OCI-LY1 (cell line): ENCODE measurements at regions not wholly inside any gene's neighbourhood (a gene's known extent, or its start where the extent isn't known, plus 50 kb on each side); places are given as distances from the start of the nearest gene placed in this dataset.

Source experiments
- H2AFZ ChIP-seq: fragments of 200-600 bp; sonication (generic), shearing (Covaris generic); 2 replicates; pipeline ENCODE4 v1.6.0; 2014; ENCODE audit warnings: antibody characterized with exemption, mild to moderate bottlenecking, low read length
- H3F3A ChIP-seq: fragments of 200-600 bp; sonication (generic), shearing (Covaris generic); 2 replicates; pipeline ENCODE4 v1.6.0; 2014; ENCODE audit warnings: mild to moderate bottlenecking, antibody characterized with exemption, low read length, moderate library complexity; ENCODE audit not compliant: insufficient read depth
- H3K27ac ChIP-seq: fragments of 200-600 bp; sonication (generic); 2 replicates; pipeline ENCODE4 v1.5.1; 2014; ENCODE audit warnings: low read length, mixed run types, mild to moderate bottlenecking, low read depth; ENCODE audit not compliant: poor library complexity, severe bottlenecking
- H3K27me3 ChIP-seq: fragments of 200-600 bp; sonication (generic); 2 replicates; pipeline ENCODE4 v1.6.0; 2014; ENCODE audit warnings: antibody characterized with exemption, mild to moderate bottlenecking, low read length, moderate library complexity; ENCODE audit not compliant: insufficient read depth
- H3K36me3 ChIP-seq: fragments of 200-600 bp; sonication (generic); 2 replicates; pipeline ENCODE4 v1.6.1; 2014; ENCODE audit warnings: mild to moderate bottlenecking, antibody characterized with exemption, low read length, moderate library complexity, mixed read lengths; ENCODE audit not compliant: insufficient read depth
- H3K4me1 ChIP-seq: fragments of 200-600 bp; sonication (generic); 2 replicates; pipeline ENCODE4 v1.5.1; 2014; ENCODE audit warnings: mild to moderate bottlenecking, low read length, moderate library complexity; ENCODE audit not compliant: insufficient read depth, severe bottlenecking
- H3K4me2 ChIP-seq: fragments of 200-600 bp; sonication (generic), shearing (Covaris generic); 2 replicates; pipeline ENCODE4 v1.6.1; 2014; ENCODE audit warnings: low read length
- H3K4me3 ChIP-seq: fragments of 200-600 bp; sonication (generic); 2 replicates; pipeline ENCODE4 v1.5.1; 2014; ENCODE audit warnings: low read length, low read depth, mild to moderate bottlenecking, mixed read lengths; ENCODE audit not compliant: poor library complexity, severe bottlenecking
- H3K79me2 ChIP-seq: fragments of 200-600 bp; shearing (Covaris generic); 2 replicates; pipeline ENCODE4 v1.6.1; 2016; ENCODE audit warnings: mixed run types, low read length, mixed read lengths; ENCODE audit not compliant: insufficient read depth
- H3K9ac ChIP-seq: fragments of 200-600 bp; sonication (generic), shearing (Covaris generic); 2 replicates; pipeline ENCODE4 v1.6.1; 2014; ENCODE audit warnings: mild to moderate bottlenecking, low read length, mixed read lengths
- H3K9me2 ChIP-seq: fragments of 200-600 bp; sonication (generic), shearing (Covaris generic); 2 replicates; pipeline ENCODE4 v1.6.1; 2014; ENCODE audit warnings: low read depth, mild to moderate bottlenecking, low read length, mixed read lengths
- H3K9me3 ChIP-seq: fragments of 200-600 bp; shearing (Covaris generic); 2 replicates; pipeline ENCODE4 v1.6.1; 2014; ENCODE audit warnings: low read length, mixed read lengths
- H4K20me1 ChIP-seq: fragments of 200-600 bp; sonication (generic), shearing (Covaris generic); 2 replicates; pipeline ENCODE4 v1.6.0; 2016; ENCODE audit warnings: mild to moderate bottlenecking, low read length; ENCODE audit not compliant: insufficient read depth
- CTCF ChIP-seq: fragments of 200-600 bp; sonication (generic), shearing (Covaris generic); IDR thresholded peaks from 2 replicates; pipeline ENCODE4 v1.5.1; 2017; ENCODE audit warnings: mild to moderate bottlenecking, antibody characterized with exemption, low read length, moderate library complexity, mixed read lengths
- EZH2 ChIP-seq: fragments of 200-600 bp; sonication (generic), shearing (Covaris generic); IDR thresholded peaks from 2 replicates; pipeline ENCODE4 v1.8.0; 2017; ENCODE audit warnings: borderline replicate concordance, mixed run types, mild to moderate bottlenecking, antibody characterized with exemption, low read length, moderate library complexity, mixed read lengths

- Histone ChIP-seq H3K9ac (no peak overlapping the region), H2AFZ (no peak overlapping the region), H3K9me2 (no peaks in the 10 kb centered on the region), H3K4me1 (no peaks in the 10 kb centered on the region), H3K4me2 (no peak overlapping the region), H4K20me1 (no peaks in the 10 kb centered on the region), H3K27me3 (peaks cover 15% of the 10 kb centered on the region; the same call in 1 of the 2 replicates), H3K4me3 (no peak overlapping the region), H3K27ac (no peak overlapping the region), H3F3A (no peaks in the 10 kb centered on the region), H3K36me3 (no peaks in the 10 kb centered on the region), H3K9me3 (no peaks in the 10 kb centered on the region), H3K79me2 (no peaks in the 10 kb centered on the region)
- no peak for TF ChIP-seq EZH2
- TF ChIP-seq CTCF: no peak
Observed at GRCh38 chr2:43033466-43034241, 192.8 kb downstream of the ZFP36L2 start.

GRCh38 chr2:43033016-43033270, 193.5 kb downstream of the ZFP36L2 start:
- no peak overlapping the region for H3K27ac ChIP-seq
- no peak overlapping the region for H2AFZ ChIP-seq
- no peaks in the 10 kb centered on the region for H3K9me2 ChIP-seq
- H3K9me3 ChIP-seq: no peaks in the 10 kb centered on the region
- no peak overlapping the region for H3K9ac ChIP-seq
- H3K4me3 ChIP-seq: no peak overlapping the region
- no peak overlapping the region for H3K4me2 ChIP-seq
- H3K79me2 ChIP-seq: no peaks in the 10 kb centered on the region
- H3F3A ChIP-seq: no peaks in the 10 kb centered on the region
- H3K4me1 ChIP-seq: no peaks in the 10 kb centered on the region
- no peaks in the 10 kb centered on the region for H3K36me3 ChIP-seq
- no peak for TF ChIP-seq CTCF
- TF ChIP-seq EZH2: no peak
- no peaks in the 10 kb centered on the region for H4K20me1 ChIP-seq
- 0 out of 2 replicates have a peak, but pooled peaks cover 17% of the 10 kb centered on the region for H3K27me3 ChIP-seq

DNA sequence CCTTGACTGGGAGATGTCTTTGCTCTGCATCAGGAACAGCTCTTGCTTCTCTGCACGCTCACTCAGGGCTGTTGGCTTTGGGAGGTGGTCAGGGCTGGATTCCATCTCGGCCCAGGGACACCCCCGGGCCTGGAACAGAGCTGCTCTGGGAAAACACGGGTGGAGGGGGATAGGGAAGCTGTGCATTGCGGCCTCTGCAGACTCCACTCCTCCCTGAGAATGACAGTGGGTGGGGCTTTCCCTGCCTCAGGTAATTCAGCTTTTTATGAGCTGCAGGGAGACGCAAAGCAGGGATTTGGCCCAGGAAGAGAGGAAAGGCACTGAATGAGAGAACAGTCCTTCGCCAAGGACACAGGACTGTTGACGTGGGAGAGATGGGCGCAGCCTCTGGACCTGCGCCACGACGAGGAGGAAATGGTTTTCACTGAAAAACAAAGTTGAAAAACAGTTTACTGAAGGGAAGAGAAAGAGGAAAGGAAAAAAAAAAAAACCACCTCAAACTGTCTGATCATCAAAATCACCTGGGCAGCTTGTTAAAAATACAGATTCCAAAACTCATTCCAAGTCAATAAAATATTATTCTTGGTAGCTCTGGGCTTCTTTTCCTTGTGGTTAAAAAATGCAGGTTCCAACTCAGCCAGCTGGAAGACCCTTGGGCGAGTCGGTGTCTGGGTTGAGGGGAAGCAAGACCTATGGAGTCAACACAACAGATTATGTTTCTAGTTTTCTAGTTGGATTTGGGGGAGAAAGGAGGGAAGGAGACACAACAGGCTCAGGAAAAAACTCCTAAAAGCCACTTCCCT, 194.0 kb downstream of the ZFP36L2 start:
- no peaks in the 10 kb centered on the region for H4K20me1 ChIP-seq
- no peak overlapping the region for H3K4me3 ChIP-seq
- no peaks in the 10 kb centered on the region for H3K9me3 ChIP-seq
- H3K27ac ChIP-seq: no peak overlapping the region
- H2AFZ ChIP-seq: no peak overlapping the region
- no peaks in the 10 kb centered on the region for H3K9me2 ChIP-seq
- TF ChIP-seq EZH2: no peak
- TF ChIP-seq CTCF: no peak
- H3F3A ChIP-seq: no peaks in the 10 kb centered on the region
- no peaks in the 10 kb centered on the region for H3K36me3 ChIP-seq
- no peak overlapping the region for H3K4me2 ChIP-seq
- no peak overlapping the region for H3K9ac ChIP-seq
- H3K27me3 ChIP-seq: 0 out of 2 replicates have a peak, but pooled peaks cover 17% of the 10 kb centered on the region
- H3K79me2 ChIP-seq: no peaks in the 10 kb centered on the region
- no peaks in the 10 kb centered on the region for H3K4me1 ChIP-seq
